ENCODE measurements at regions not wholly inside any gene's neighbourhood (a gene's known extent, or its start where the extent isn't known, plus 50 kb on each side); places are given as distances from the start of the nearest gene placed in this dataset.
A peak's percentile ranks its signal among the peaks of the same experiment; 100 is the strongest.

DNA sequence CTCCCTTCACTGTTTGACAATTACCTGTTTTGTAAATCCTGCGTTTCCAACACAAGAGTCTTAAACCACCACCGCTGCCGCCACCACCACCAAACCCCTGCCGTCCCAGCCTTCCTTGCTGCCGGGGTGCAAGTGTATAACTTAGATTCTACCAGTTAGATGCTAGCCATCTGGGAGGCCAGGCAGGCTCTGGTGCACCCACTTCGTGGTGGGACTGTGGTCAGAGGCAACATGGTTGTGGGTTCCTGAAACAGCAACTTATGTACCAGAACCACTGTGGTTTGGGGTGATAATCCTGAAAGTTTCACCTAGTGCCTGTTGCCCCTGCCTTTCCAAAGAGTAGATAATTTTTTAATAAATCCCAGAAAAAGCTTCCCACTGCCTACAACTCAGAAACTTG is 510.5 kb downstream of the CCSER2 start:
- no peaks in the 10 kb centered on the region for H4K20me1 ChIP-seq (ENCODE audit: insufficient read depth)
- H2AFZ ChIP-seq (ENCODE audit: low read depth): no peak overlapping the region
- H3K4me3 ChIP-seq (IDR thresholded peaks at IDR 0.05; ENCODE audit: insufficient read depth, low read depth, low read length): no peak overlapping the region
- peaks cover 16% of the 10 kb centered on the region for H3K4me1 ChIP-seq (ENCODE audit: low read depth, poor library complexity, severe bottlenecking)
- no peaks in the 10 kb centered on the region for H3K79me2 ChIP-seq (ENCODE audit: insufficient read depth, low read depth)
- no peaks in the 10 kb centered on the region for H3K36me3 ChIP-seq (ENCODE audit: insufficient read depth)
- H3K4me2 ChIP-seq: peak overlapping the region; percentile 28; the same call in 1 of the 2 replicates
- H3K27ac ChIP-seq: no peak overlapping the region
- no peak for TF ChIP-seq CTCF (conservative IDR thresholded peaks at IDR 0.05; ENCODE audit: low read depth, low read length)
- no peaks in the 10 kb centered on the region for H3K27me3 ChIP-seq (ENCODE audit: insufficient read depth, low read depth)
- no peak overlapping the region for H3K9ac ChIP-seq

GRCh38 chr10:84842593-84842992 is 514.2 kb downstream of the CCSER2 start:
- Histone ChIP-seq H3K36me3 (ENCODE audit: insufficient read depth) (no peaks in the 10 kb centered on the region), H3K27ac (no peak overlapping the region), H3K9ac (no peak overlapping the region), H3K79me2 (ENCODE audit: insufficient read depth, low read depth) (no peaks in the 10 kb centered on the region), H3K4me3 (IDR thresholded peaks at IDR 0.05; ENCODE audit: insufficient read depth, low read depth, low read length) (no peak overlapping the region), H2AFZ (ENCODE audit: low read depth) (no peak overlapping the region), H3K4me2 (no peak overlapping the region), H3K4me1 (ENCODE audit: low read depth, poor library complexity, severe bottlenecking) (peaks cover 16% of the 10 kb centered on the region), H4K20me1 (ENCODE audit: insufficient read depth) (no peaks in the 10 kb centered on the region), H3K27me3 (ENCODE audit: insufficient read depth, low read depth) (no peaks in the 10 kb centered on the region)
- no peak for TF ChIP-seq CTCF (conservative IDR thresholded peaks at IDR 0.05; ENCODE audit: low read depth, low read length)

DNA sequence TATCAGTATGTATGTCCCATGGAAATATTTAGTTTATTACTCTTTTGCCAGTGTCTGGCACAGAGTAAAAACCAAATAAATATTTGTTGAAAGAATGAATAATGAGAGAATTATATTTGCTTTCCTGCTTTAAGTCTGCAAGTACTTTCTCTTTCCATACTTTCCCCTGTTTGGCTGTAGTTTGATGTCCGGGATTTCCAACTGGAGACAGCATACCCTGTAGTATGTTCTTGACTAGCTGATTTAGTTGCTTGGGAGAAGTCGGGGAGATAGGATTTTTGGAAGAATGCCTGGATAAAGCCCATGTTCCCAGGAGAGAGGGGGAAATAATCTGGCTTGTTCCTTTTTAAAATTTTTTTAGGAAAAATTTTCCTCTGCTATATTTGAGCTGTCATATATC is 516.1 kb downstream of the CCSER2 start:
- Histone ChIP-seq H3K4me1 (ENCODE audit: low read depth, poor library complexity, severe bottlenecking) (peaks cover 2% of the 10 kb centered on the region), H3K79me2 (ENCODE audit: insufficient read depth, low read depth) (no peaks in the 10 kb centered on the region), H2AFZ (ENCODE audit: low read depth) (no peak overlapping the region), H3K27ac (no peak overlapping the region), H3K4me3 (IDR thresholded peaks at IDR 0.05; ENCODE audit: insufficient read depth, low read depth, low read length) (no peak overlapping the region), H3K27me3 (ENCODE audit: insufficient read depth, low read depth) (no peaks in the 10 kb centered on the region), H3K9ac (no peak overlapping the region), H3K4me2 (no peak overlapping the region), H3K36me3 (ENCODE audit: insufficient read depth) (no peaks in the 10 kb centered on the region), H4K20me1 (ENCODE audit: insufficient read depth) (no peaks in the 10 kb centered on the region)
- TF ChIP-seq CTCF (conservative IDR thresholded peaks at IDR 0.05; ENCODE audit: low read depth, low read length): no peak

GRCh38 chr10:84845628-84846261 is 517.4 kb downstream of the CCSER2 start:
- Histone ChIP-seq H3K27ac (no peak overlapping the region), H3K79me2 (ENCODE audit: insufficient read depth, low read depth) (no peaks in the 10 kb centered on the region), H3K4me1 (ENCODE audit: low read depth, poor library complexity, severe bottlenecking) (no peaks in the 10 kb centered on the region), H4K20me1 (ENCODE audit: insufficient read depth) (no peaks in the 10 kb centered on the region), H3K4me3 (IDR thresholded peaks at IDR 0.05; ENCODE audit: insufficient read depth, low read depth, low read length) (no peak overlapping the region), H3K27me3 (ENCODE audit: insufficient read depth, low read depth) (no peaks in the 10 kb centered on the region), H3K36me3 (ENCODE audit: insufficient read depth) (no peaks in the 10 kb centered on the region), H2AFZ (ENCODE audit: low read depth) (no peak overlapping the region), H3K9ac (no peak overlapping the region), H3K4me2 (no peak overlapping the region)
- TF ChIP-seq CTCF (conservative IDR thresholded peaks at IDR 0.05; ENCODE audit: low read depth, low read length): 0 out of 2 replicates have a peak, but pooled peaks have one; percentile 22

Measured in KMS-11 (cell line).